GM12891 (cell line): ENCODE measurements at regions not wholly inside any gene's neighbourhood (a gene's known extent, or its start where the extent isn't known, plus 50 kb on each side); places are given as distances from the start of the nearest gene placed in this dataset.

Source experiments
- PAX5 ChIP-seq: IDR thresholded peaks from 2 replicates; pipeline ENCODE4 v1.6.1; 2011; ENCODE audit warnings: low read length, moderate library complexity, mild to moderate bottlenecking; ENCODE audit not compliant: insufficient read depth, severe bottlenecking
- POLR2A ChIP-seq: IDR thresholded peaks from 2 replicates; pipeline ENCODE4 v1.6.1; 2011; ENCODE audit warnings: low read depth, low read length, control low read depth
- POLR2AphosphoS5 ChIP-seq: IDR thresholded peaks from 2 replicates; pipeline ENCODE4 v1.6.1; 2011; ENCODE audit warnings: low read depth, low read length, control low read depth
- POU2F2 ChIP-seq: IDR thresholded peaks from 2 replicates; pipeline ENCODE4 v1.6.1; 2011; ENCODE audit warnings: low read depth, mild to moderate bottlenecking, control low read depth, low read length, moderate library complexity
- SPI1 ChIP-seq: IDR thresholded peaks from 2 replicates; pipeline ENCODE4 v1.6.1; 2011; ENCODE audit warnings: low read depth, low read length, control low read depth
- TAF1 ChIP-seq: IDR thresholded peaks from 2 replicates; pipeline ENCODE4 v1.6.1; 2011; ENCODE audit warnings: low read depth, low read length, control low read depth

DNA sequence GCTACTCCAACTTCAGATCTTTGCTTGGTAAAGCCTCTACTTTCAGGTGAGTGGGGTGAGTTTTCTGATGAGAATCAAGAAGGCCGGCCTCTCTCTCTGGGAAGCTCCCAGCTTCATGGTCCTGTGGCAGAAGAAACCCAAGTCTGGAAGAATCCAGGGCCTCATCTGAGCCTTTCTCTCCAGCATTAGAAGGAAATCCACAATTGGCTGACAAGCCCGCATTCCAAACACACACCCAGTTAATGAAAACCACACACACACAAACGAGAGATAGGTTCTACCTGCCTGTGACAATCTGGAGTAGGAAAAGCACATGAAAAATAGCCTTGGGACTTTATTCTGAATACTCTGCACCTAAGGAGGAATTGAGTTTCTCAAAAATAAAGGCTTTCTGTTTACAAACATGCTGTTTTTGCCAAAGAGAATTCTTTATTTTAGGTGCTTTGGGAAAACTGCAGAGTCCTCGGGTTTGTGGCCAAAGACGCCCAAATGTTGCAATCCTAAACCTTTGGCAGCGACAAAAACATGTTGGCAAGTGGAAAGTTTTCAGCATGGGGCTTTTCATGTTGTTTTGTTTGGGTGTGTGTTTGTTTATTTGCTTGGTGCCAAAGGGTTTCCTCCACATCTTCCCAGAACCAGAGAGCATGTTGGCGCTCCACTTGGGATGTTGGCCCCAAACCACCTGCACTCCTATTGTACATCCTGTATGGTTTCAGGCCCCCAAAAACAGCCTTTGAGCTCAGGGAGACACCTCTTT is 216.2 kb downstream of the SETD4 start:
- no peak for TF ChIP-seq POLR2A
- TF ChIP-seq SPI1: no peak
- no peak for TF ChIP-seq POLR2AphosphoS5
- TF ChIP-seq TAF1: no peak
- no peak for TF ChIP-seq PAX5
- no peak for TF ChIP-seq POU2F2
